ENCODE measurements at regions not wholly inside any gene's neighbourhood (a gene's known extent, or its start where the extent isn't known, plus 50 kb on each side); places are given as distances from the start of the nearest gene placed in this dataset.

DNA sequence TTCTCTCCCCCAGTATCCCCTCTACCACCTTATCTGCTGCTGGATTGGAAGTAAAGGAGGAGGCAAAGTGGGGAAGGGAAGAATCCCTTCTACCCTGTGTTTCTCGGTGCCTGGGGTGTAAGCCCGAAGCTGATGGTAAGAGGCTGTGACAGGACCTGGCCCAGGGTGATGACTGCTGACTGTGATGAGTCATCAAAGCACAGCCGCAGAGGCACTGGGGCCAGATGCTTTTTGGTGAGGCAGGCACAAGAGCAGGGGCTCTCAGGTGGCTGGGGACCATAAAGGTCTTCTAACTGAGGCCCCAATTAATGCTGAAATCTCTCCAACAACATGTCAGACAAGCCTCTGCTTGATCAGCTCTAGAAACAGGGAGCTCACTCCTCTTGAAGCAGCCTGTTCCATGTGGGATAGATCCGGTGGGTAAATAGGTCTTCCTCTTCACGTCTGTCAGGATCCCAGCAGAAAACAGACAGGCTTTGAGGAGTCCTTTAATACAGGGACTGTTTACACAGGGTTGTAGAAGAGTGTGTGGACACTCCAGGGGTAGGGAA, 86.1 kb upstream of the PCBD1 start:
- TF ChIP-seq POLR2A (IDR thresholded peaks at IDR 0.05) = no peak
- TF ChIP-seq, protein P1, sequence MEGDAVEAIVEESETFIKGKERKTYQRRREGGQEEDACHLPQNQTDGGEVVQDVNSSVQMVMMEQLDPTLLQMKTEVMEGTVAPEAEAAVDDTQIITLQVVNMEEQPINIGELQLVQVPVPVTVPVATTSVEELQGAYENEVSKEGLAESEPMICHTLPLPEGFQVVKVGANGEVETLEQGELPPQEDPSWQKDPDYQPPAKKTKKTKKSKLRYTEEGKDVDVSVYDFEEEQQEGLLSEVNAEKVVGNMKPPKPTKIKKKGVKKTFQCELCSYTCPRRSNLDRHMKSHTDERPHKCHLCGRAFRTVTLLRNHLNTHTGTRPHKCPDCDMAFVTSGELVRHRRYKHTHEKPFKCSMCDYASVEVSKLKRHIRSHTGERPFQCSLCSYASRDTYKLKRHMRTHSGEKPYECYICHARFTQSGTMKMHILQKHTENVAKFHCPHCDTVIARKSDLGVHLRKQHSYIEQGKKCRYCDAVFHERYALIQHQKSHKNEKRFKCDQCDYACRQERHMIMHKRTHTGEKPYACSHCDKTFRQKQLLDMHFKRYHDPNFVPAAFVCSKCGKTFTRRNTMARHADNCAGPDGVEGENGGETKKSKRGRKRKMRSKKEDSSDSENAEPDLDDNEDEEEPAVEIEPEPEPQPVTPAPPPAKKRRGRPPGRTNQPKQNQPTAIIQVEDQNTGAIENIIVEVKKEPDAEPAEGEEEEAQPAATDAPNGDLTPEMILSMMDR (IDR thresholded peaks at IDR 0.05) = no peak

Measured in testis (tissue), 2 donors.